K562 (cell line): ENCODE measurements at regions not wholly inside any gene's neighbourhood (a gene's known extent, or its start where the extent isn't known, plus 50 kb on each side); places are given as distances from the start of the nearest gene placed in this dataset.

Source experiments
- ATAC-seq: fragments of 200-7000 bp; cut with Tn5 transposase; 3 replicates; pipeline ENCODE4 v1.9.1; 2020; ENCODE audit warnings: moderate library complexity
- BruUV-seq: library from RNA; stranded (reverse); fragments of 400-500 nt; replicated peaks from 2 replicates; lab custom pipeline; 2021; lab: Mats Ljungman, UMichigan
- CTCF ChIA-PET: fragments of 300-600 bp; formaldehyde crosslinking; extraction: SDS; loops from one replicate; lab custom pipeline; 2021; ENCODE audit warnings: low intra/inter-chr PET ratio; lab: Yijun Ruan, JAX
- POLR2A ChIA-PET: fragments of 300-600, 350-650 bp; sonication (Branson Sonifier 250); formaldehyde crosslinking; extraction: SDS; loops from one replicate; lab custom pipeline; 2021; ENCODE audit warnings: antibody characterized with exemption, inconsistent platforms; lab: Yijun Ruan, JAX
- DNase-seq, 4 experiments: peaks; one replicate each; pipeline versions ENCODE4 v3.0.0 to v3.0.0-alpha.2; 2011 to 2018; ENCODE audit warnings: low spot score in 3 of 4, mixed read lengths in 3 of 4; ENCODE audit errors: extremely low read depth in 1 of 4
- FAIRE-seq: peaks from 2 replicates; lab custom pipeline; 2011; peaks lifted over from hg19 to GRCh38; lab: Jason Lieb, UNC
- H2AFZ ChIP-seq: 2 replicates; pipeline ENCODE4 v1.6.0; 2011; ENCODE audit warnings: low read depth, low read length, control low read depth, inconsistent platforms
- H3K27ac ChIP-seq: fragments of 200-600 bp; 3 replicates; pipeline ENCODE4 v1.8.0; 2011; ENCODE audit warnings: low read depth, mild to moderate bottlenecking, control low read depth, inconsistent platforms, low read length, moderate library complexity, mixed read lengths; ENCODE audit errors: extremely low read depth
- H3K27me3 ChIP-seq, 2 experiments: fragments of 300-600 bp in 1 of 2; 2 replicates in 1 of 2; 3 replicates in 1 of 2; pipeline versions ENCODE4 v1.6.0 to v1.8.0; 2011; ENCODE audit warnings: inconsistent platforms in 2 of 2, low read length in 2 of 2, mild to moderate bottlenecking in 1 of 2, mixed read lengths in 1 of 2, moderate library complexity in 1 of 2; ENCODE audit not compliant: control insufficient read depth in 2 of 2, insufficient read depth in 2 of 2
- H3K36me3 ChIP-seq: fragments of 300-600 bp; 3 replicates; pipeline ENCODE4 v1.8.0; 2011; ENCODE audit warnings: mild to moderate bottlenecking, low read length, inconsistent platforms; ENCODE audit not compliant: control insufficient read depth, insufficient read depth
- H3K4me1 ChIP-seq, 2 experiments: fragments of 200-600 bp in 1 of 2; replicated peaks in 1 of 2; 2 replicates in 1 of 2; 3 replicates in 1 of 2; pipeline versions ENCODE4 v1.5.1 to v1.8.0; 2011; ENCODE audit warnings: inconsistent platforms in 2 of 2, low read length in 2 of 2, mild to moderate bottlenecking in 1 of 2, mixed read lengths in 1 of 2, moderate library complexity in 1 of 2; ENCODE audit not compliant: control insufficient read depth in 2 of 2, insufficient read depth in 2 of 2
- H3K4me2 ChIP-seq: 2 replicates; pipeline ENCODE4 v1.6.1; 2011; ENCODE audit warnings: low read length, control low read depth, inconsistent platforms, mixed read lengths; ENCODE audit not compliant: insufficient read depth
- H3K4me3 ChIP-seq: fragments of 200-600 bp; sonication (generic), shearing (Covaris generic); 2 replicates; pipeline ENCODE4 v1.5.1; 2016; ENCODE audit warnings: control low read depth, inconsistent platforms
- H3K79me2 ChIP-seq: fragments of 200-600 bp; 3 replicates; pipeline ENCODE4 v1.8.0; 2011; ENCODE audit warnings: low read length, inconsistent platforms; ENCODE audit not compliant: control insufficient read depth, insufficient read depth
- H3K9ac ChIP-seq, 2 experiments: 2 replicates each; pipeline versions ENCODE4 v1.6.0 to v1.6.1; 2011; ENCODE audit warnings: low read depth in 2 of 2, low read length in 2 of 2, control low read depth in 1 of 2, inconsistent platforms in 1 of 2, mild to moderate bottlenecking in 1 of 2, mixed read lengths in 1 of 2; ENCODE audit not compliant: insufficient read depth in 1 of 2
- H3K9me1 ChIP-seq: one replicate; pipeline ENCODE4 v1.6.0; 2011; ENCODE audit warnings: inconsistent platforms, mild to moderate bottlenecking, low read length, moderate library complexity; ENCODE audit not compliant: control insufficient read depth, insufficient read depth
- H3K9me3 ChIP-seq: replicated peaks from 2 replicates; pipeline ENCODE4 v1.5.1; 2011; ENCODE audit warnings: low read depth, low read length, inconsistent platforms; ENCODE audit not compliant: control insufficient read depth, insufficient read depth
- H4K20me1 ChIP-seq: replicated peaks from 2 replicates; pipeline ENCODE4 v1.6.1; 2011; ENCODE audit warnings: low read length, inconsistent platforms, mixed read lengths; ENCODE audit not compliant: control insufficient read depth, insufficient read depth
- CBFA2T2 ChIP-seq: fragments of 450-650 bp; conservative IDR thresholded peaks from 2 replicates; pipeline ENCODE4 v1.6.1; 2017; ENCODE audit warnings: mild to moderate bottlenecking
- EHMT2 ChIP-seq: fragments of 450-650 bp; IDR thresholded peaks from 2 replicates; pipeline ENCODE4 v1.6.1; 2018; ENCODE audit warnings: antibody characterized with exemption
- HDAC8 ChIP-seq: fragments of 450-650 bp; IDR thresholded peaks from 2 replicates; pipeline ENCODE4 v1.6.1; 2016; ENCODE audit warnings: mild to moderate bottlenecking, missing genetic modification characterization, moderate library complexity, missing compliant biosample characterization
- IRF9 ChIP-seq: fragments of 450-650 bp; IDR thresholded peaks from 2 replicates; pipeline ENCODE4 v1.6.1; 2016; ENCODE audit warnings: missing biosample characterization, missing genetic modification characterization
- NR2C2 ChIP-seq, 2 experiments: fragments of 200-800 bp in 1 of 2; sonication (Bioruptor generic) in 1 of 2; sonication (generic) in 1 of 2; formaldehyde crosslinking in 1 of 2; IDR thresholded peaks; 2 replicates each; pipeline versions ENCODE4 v1.6.1 to v1.8.0; 2016 to 2022; ENCODE audit warnings: mild to moderate bottlenecking in 1 of 2, missing compliant biosample characterization in 1 of 2, missing genetic modification characterization in 1 of 2, missing genetic modification reagents in 1 of 2
- SIN3B ChIP-seq: fragments of 450-650 bp; IDR thresholded peaks from 2 replicates; pipeline ENCODE4 v1.6.1; 2017; ENCODE audit warnings: low read depth, mild to moderate bottlenecking, moderate library complexity
- WGBS: fragments of 100-300 bp; shearing (Covaris generic); methylation state at CpG from one replicate; pipeline ENCODE4 v1.1.6; 2016; ENCODE audit warnings: low coverage, mixed read lengths; ENCODE audit not compliant: insufficient coverage; ENCODE audit errors: missing lambda C conversion rate; 5-methylcytosine and 5-hydroxymethylcytosine counted together
- in situ Hi-C: fragments of 300-500 bp; cut with MboI; formaldehyde crosslinking; loops from 4 replicates; pipeline ENCODE4 v1.15.0; 2018; ENCODE audit warnings: inconsistent platforms, mixed read lengths
- intact Hi-C: fragments of 100-400 bp; cut with micrococcal nuclease; formaldehyde crosslinking; loops from 2 replicates; pipeline ENCODE4 v1.14.2; 2022
- TF ChIP-seq, protein P1 (sequence below), 3 experiments: fragments of 200-800 bp in 1 of 3; fragments of 250-450 bp in 1 of 3; fragments of 450-650 bp in 1 of 3; sonication (Bioruptor Pico) in 1 of 3; sonication (Bioruptor generic) in 1 of 3; formaldehyde crosslinking in 1 of 3; IDR thresholded peaks; 2 replicates each; pipeline versions ENCODE4 v1.6.1 to v1.8.0; 2016 to 2022; ENCODE audit warnings: mild to moderate bottlenecking in 2 of 3, missing genetic modification characterization in 2 of 3, missing compliant biosample characterization in 1 of 3, moderate library complexity in 1 of 3

DNA sequence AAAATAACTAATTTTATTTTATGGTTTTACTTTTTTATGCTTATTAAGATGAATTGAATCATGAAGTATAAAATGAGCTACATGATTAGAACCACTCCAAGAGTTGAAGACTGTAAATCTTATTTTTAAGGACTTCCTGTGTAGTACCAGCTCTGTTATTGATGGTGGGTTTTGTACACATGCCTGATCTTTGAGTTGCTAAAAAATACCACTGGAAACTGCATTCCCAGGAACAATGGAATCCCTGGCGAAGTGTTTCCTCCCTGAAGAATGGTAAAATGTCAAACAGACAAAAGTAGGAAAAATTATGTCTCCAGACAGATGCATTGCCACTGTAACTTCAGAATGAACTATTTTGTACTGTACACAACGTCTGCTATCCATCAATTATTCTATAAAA, 935.4 kb upstream of the TENM3 start:
- Histone ChIP-seq H2AFZ (no peak overlapping the region), H3K27ac (no peak overlapping the region), H3K36me3 (no peaks in the 10 kb centered on the region), H3K9me3 (no peaks in the 10 kb centered on the region), H3K4me3 (no peak overlapping the region), H3K4me2 (no peak overlapping the region), H4K20me1 (no peaks in the 10 kb centered on the region), H3K79me2 (no peaks in the 10 kb centered on the region), H3K4me1 (no peaks in the 10 kb centered on the region), H3K27me3 (no peaks in the 10 kb centered on the region), H3K9me1 (no peaks in the 10 kb centered on the region), H3K9ac (no peak overlapping the region)
- BruUV-seq = no TSS peak
- intact Hi-C loops = no loop called here
- in situ Hi-C loops = no loop called here
- FAIRE-seq (no peak), ATAC-seq (no peak), DNase-seq (no peak)
- ChIA-PET CTCF (no interaction called here), POLR2A (no interaction called here)
- WGBS = 4% methylated on average over 2 of the region's 2 CpGs
- TF ChIP-seq, protein P1, sequence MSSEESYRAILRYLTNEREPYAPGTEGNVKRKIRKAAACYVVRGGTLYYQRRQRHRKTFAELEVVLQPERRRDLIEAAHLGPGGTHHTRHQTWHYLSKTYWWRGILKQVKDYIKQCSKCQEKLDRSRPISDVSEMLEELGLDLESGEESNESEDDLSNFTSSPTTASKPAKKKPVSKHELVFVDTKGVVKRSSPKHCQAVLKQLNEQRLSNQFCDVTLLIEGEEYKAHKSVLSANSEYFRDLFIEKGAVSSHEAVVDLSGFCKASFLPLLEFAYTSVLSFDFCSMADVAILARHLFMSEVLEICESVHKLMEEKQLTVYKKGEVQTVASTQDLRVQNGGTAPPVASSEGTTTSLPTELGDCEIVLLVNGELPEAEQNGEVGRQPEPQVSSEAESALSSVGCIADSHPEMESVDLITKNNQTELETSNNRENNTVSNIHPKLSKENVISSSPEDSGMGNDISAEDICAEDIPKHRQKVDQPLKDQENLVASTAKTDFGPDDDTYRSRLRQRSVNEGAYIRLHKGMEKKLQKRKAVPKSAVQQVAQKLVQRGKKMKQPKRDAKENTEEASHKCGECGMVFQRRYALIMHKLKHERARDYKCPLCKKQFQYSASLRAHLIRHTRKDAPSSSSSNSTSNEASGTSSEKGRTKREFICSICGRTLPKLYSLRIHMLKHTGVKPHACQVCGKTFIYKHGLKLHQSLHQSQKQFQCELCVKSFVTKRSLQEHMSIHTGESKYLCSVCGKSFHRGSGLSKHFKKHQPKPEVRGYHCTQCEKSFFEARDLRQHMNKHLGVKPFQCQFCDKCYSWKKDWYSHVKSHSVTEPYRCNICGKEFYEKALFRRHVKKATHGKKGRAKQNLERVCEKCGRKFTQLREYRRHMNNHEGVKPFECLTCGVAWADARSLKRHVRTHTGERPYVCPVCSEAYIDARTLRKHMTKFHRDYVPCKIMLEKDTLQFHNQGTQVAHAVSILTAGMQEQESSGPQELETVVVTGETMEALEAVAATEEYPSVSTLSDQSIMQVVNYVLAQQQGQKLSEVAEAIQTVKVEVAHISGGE (CRISPR knock-in tag; IDR thresholded peaks at IDR 0.05) = no peak
- TF ChIP-seq SIN3B (no peak), NR2C2 (CRISPR knock-in tag; IDR thresholded peaks at IDR 0.05) (no peak), NR2C2 (tag; IDR thresholded peaks at IDR 0.05) (no peak), IRF9 (tag) (no peak), EHMT2 (no peak), HDAC8 (tag) (no peak), CBFA2T2 (no peak)
